NCI-H2227 (cell line): ENCODE measurements at regions not wholly inside any gene's neighbourhood (a gene's known extent, or its start where the extent isn't known, plus 50 kb on each side); places are given as distances from the start of the nearest gene placed in this dataset.
"Not testable (repeated sequence)": the region's sequence is repeated elsewhere in the genome, so short reads cannot be mapped to it uniquely, and the experiment has no call there.

Source experiments
- DNase-seq: peaks from one replicate; lab custom pipeline; 2025; ENCODE audit not compliant: unreplicated experiment; lab: John Stamatoyannopoulos, UW

- DNase-seq = no peak
Measured at GRCh38 chr5:102613661-102614060, 114.9 kb upstream of the SLCO6A1 start.

GRCh38 chr5:102617191-102618187 lies 118.7 kb upstream of the SLCO6A1 start:
- no peak for DNase-seq

DNA sequence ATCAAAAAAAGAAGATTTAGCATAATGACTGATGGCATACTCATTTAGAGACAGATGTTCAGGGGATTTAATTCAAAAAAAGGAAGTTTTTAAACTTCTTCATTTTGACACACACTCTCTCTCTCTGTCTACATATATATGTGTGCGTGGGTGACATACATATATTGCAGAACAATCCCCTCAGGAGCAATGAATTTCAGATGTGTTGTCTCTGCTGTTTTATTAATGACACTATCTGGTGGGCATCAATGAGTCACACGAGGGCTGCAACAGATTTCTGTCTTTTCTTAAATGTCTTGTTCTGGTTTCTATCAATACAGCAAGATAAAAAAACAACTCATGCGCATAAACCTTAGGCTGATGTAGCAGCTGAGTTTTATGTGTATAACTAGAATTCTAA lies 123.5 kb upstream of the SLCO6A1 start:
- DNase-seq = no peak

GRCh38 chr5:102623329-102624065 lies 124.7 kb upstream of the SLCO6A1 start:
- peak; percentile 2 for DNase-seq

DNA sequence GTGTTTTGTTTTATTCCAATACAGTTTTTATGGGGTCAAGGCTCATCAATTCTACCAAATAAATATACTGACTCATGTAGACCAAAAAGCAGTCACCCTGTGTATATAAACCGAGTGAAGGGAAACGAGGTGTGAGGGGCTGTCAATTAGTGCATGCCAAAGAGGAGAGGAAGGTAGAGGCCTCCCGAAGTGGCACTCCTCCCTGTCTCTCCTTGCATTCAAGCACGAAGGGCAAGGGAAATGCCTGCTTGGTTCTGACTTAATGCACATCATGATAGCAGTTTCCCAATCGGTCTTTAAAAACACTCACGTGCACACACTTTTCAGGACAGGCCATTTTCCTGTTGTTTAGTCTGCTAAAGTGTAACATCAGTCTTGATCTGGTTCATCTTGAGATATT lies 125.6 kb upstream of the SLCO6A1 start:
- peak; percentile 0 for DNase-seq

- no peak for DNase-seq
Measured at GRCh38 chr5:102625468-102625867, 126.7 kb upstream of the SLCO6A1 start.

DNA sequence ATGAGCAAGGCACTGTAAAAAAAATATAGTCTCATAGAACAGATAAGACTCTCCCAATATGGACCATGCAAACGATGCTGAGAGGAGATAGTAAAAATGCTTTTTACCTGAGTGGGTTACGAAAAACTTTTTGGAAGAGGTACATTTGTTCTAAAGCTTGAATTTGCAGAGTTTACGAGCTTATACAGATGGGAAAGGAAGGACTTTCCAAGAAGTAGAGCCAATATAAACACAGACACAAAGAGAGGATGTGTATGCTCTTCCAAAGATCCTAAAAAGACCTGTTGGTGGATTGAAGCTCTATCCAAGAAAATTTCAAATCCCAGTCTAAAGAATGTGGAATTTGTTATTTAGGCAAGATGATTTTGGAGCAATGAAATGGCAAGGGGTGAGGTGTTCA lies 127.1 kb upstream of the SLCO6A1 start:
- no peak for DNase-seq

DNA sequence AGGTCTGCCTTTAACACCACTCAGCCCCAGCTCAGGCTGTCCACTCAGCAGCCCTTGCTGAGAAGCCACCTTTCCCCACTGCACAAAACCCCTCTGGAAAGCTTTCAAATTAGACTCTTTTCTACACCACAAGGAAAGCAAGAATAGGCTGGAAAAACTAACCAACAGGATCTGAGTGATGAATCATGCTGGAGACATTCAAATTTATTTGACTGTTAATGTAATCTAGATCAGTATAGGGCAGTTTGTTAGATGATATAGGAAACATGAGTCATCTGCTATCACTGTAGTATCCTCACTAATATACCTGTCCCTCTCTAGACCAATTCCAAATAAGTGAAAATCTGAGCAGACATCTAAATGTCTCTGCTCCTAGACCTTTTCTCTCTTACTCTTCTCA lies 127.8 kb upstream of the PAM start:
- no peak for DNase-seq

GRCh38 chr5:102628441-102629175 lies 126.5 kb upstream of the PAM start:
- no peak for DNase-seq

DNA sequence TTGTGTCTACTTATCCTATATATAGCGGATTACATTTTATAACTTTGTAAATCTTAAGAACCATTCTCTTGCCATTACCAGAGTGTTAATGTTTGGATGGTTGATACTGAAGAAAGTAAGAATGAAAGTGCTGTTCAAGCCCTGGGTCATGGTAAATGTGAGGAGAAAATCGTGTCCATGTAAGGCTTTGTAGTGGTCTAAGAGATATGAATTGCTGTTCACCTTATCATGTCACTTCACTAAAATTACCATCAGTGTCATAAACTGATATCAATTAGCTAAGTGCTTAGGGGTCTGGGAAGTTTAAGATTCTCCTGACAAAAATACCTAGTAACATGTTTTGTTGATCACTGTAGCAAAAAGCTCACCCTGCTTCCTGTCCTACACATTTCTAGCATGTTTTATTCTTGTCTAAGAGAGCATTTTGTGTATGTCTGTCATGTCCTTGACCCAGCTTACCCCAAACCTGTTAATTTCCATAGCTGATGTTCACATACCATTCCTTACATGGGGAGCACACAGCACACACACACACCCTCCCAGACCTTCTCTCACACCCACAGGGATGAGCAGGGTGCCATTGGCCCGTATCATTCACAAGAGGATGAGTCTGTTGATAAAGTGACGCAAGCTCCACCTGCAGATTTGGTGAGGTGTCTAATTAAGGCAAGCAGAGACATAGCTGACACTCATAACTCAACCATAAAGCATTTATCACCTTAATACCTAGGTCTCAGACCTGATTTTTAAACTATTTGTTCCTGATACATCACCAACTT lies 125.1 kb upstream of the PAM start:
- DNase-seq = no peak

DNA sequence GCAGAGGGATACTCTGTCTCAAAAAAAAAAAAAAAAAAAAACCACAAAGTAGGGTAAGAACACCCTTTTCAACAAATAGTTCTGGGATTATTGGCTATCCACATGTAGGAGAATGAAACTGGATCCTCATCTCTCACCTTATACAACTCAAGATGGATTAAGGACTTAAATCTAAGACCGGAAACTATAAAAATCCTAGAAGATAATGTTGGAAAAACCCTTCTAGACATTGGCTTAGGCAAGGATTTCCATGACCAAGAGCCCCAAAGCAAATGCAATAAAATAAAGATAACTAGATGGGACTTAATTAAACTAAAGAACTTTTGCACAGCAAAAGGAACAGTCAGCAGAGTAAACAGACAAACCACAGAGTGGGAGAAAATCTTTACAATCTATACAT lies 119.7 kb upstream of the PAM start:
- not testable (repeated sequence) for DNase-seq

DNA sequence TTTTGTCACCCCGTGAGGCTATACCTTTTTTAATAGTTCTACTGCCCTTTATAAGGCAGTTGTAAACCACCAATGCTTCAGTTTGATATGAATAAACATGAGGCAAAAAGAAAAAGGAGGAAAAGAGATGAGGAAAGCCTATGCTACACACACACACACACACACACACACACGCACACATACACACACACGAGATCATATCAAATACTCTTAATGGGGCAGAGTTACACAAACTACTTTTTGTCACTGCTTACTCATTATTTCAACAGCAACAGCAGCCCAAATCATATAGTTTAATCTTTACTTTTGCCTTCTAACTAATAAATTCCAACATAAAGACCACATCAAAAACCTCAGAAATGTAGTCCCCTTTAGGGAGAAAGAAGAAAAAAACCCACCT lies 116.8 kb upstream of the PAM start:
- no peak for DNase-seq

GRCh38 chr5:102638912-102639652 lies 116.0 kb upstream of the PAM start:
- DNase-seq = no peak

DNA sequence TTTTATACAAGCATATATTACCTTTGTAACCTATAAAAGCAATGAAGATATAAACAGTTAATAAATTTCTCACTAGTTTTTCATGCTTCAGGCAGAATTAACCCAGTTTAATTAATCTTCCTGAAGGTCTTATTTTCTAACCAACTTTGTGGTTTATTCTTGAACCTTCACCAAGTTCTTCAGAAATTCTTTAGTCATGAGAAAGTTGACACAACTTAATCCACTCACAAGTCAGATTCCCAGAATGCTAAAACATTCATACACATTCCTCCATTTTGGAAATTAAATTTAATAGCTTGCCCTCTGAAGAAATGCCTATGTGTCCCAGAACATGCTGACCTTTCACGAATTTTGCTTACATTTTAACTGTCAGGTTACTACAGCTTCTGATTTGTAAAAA lies 105.4 kb upstream of the PAM start:
- no peak for DNase-seq

DNA sequence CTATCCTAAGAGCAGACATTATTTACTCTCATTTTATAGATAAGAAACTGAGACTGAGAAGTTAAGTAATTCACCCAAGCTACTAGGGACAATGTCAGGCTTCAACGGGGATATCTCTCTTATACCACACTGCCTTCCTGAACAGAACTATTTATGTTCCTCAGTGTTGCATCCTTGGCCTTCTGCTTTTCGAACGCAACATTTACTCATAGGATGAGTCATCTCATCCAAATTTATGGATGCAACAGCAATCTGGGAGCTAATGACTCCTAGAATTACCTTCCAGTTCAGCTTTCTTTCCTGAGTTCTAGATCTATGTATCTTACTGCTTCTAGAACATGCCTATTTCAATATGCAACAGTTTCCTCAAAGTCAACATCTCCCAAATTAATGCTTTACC lies 103.6 kb upstream of the PAM start:
- DNase-seq = no peak

- no peak for DNase-seq
Measured at GRCh38 chr5:102654559-102655349, 100.4 kb upstream of the PAM start.

GRCh38 chr5:102659151-102659550 lies 96.0 kb upstream of the PAM start:
- DNase-seq = no peak

DNA sequence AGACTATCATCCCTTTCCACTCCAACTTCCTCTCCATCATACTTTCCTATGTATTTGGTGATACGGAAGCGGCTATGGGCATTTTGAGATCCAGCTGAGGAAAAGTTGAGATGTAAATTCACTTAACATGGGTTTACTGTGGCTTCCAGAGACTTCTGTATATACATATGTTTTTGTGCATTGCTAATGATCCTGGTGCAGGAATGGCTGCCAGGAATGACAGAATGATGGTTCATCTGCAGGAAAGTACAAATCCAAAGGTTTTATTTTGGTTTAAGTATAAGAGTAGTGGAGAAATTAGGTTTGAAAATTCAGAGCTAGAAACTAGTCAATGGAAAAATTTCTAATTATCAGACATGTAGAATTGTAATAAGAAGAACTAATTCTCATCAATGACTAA lies 95.0 kb upstream of the PAM start:
- no peak for DNase-seq
